ENCODE measurements at regions not wholly inside any gene's neighbourhood (a gene's known extent, or its start where the extent isn't known, plus 50 kb on each side); places are given as distances from the start of the nearest gene placed in this dataset.

- TF ChIP-seq, protein P1, sequence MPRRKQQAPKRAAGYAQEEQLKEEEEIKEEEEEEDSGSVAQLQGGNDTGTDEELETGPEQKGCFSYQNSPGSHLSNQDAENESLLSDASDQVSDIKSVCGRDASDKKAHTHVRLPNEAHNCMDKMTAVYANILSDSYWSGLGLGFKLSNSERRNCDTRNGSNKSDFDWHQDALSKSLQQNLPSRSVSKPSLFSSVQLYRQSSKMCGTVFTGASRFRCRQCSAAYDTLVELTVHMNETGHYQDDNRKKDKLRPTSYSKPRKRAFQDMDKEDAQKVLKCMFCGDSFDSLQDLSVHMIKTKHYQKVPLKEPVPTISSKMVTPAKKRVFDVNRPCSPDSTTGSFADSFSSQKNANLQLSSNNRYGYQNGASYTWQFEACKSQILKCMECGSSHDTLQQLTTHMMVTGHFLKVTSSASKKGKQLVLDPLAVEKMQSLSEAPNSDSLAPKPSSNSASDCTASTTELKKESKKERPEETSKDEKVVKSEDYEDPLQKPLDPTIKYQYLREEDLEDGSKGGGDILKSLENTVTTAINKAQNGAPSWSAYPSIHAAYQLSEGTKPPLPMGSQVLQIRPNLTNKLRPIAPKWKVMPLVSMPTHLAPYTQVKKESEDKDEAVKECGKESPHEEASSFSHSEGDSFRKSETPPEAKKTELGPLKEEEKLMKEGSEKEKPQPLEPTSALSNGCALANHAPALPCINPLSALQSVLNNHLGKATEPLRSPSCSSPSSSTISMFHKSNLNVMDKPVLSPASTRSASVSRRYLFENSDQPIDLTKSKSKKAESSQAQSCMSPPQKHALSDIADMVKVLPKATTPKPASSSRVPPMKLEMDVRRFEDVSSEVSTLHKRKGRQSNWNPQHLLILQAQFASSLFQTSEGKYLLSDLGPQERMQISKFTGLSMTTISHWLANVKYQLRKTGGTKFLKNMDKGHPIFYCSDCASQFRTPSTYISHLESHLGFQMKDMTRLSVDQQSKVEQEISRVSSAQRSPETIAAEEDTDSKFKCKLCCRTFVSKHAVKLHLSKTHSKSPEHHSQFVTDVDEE (CRISPR knock-in tag; IDR thresholded peaks at IDR 0.05): no peak
- no peak for TF ChIP-seq OSR1 (CRISPR knock-in tag; IDR thresholded peaks at IDR 0.05)
- TF ChIP-seq ZC3H10 (CRISPR knock-in tag; IDR thresholded peaks at IDR 0.05): no peak
- TF ChIP-seq PPARA (CRISPR knock-in tag; IDR thresholded peaks at IDR 0.05; ENCODE audit: borderline replicate concordance): no peak
- no peak for TF ChIP-seq ZNF8 (CRISPR knock-in tag; IDR thresholded peaks at IDR 0.05)
- no peak for TF ChIP-seq GLIS3 (CRISPR knock-in tag; IDR thresholded peaks at IDR 0.05)
Observed at GRCh38 chr1:244204004-244204403, 152.9 kb downstream of the ZBTB18 start (continued).

GRCh38 chr1:244205171-244205570 lies 154.1 kb downstream of the ZBTB18 start:
- TF ChIP-seq RARB (CRISPR knock-in tag; IDR thresholded peaks at IDR 0.05) (no peak), PPARA (CRISPR knock-in tag; IDR thresholded peaks at IDR 0.05; ENCODE audit: borderline replicate concordance) (no peak), POU6F1 (CRISPR knock-in tag; IDR thresholded peaks at IDR 0.05; ENCODE audit: borderline replicate concordance, low read depth) (no peak), TCF4 (CRISPR knock-in tag; IDR thresholded peaks at IDR 0.05; ENCODE audit: borderline replicate concordance) (no peak), ESRRG (CRISPR knock-in tag; IDR thresholded peaks at IDR 0.05) (no peak), ZFP3 (CRISPR knock-in tag; IDR thresholded peaks at IDR 0.05) (no peak), ZNF70 (CRISPR knock-in tag; IDR thresholded peaks at IDR 0.05) (no peak), PATZ1 (CRISPR knock-in tag; IDR thresholded peaks at IDR 0.05; ENCODE audit: borderline replicate concordance) (no peak), OSR1 (CRISPR knock-in tag; IDR thresholded peaks at IDR 0.05) (no peak), ISL1 (CRISPR knock-in tag; IDR thresholded peaks at IDR 0.05) (no peak)
- TF ChIP-seq, protein P2, sequence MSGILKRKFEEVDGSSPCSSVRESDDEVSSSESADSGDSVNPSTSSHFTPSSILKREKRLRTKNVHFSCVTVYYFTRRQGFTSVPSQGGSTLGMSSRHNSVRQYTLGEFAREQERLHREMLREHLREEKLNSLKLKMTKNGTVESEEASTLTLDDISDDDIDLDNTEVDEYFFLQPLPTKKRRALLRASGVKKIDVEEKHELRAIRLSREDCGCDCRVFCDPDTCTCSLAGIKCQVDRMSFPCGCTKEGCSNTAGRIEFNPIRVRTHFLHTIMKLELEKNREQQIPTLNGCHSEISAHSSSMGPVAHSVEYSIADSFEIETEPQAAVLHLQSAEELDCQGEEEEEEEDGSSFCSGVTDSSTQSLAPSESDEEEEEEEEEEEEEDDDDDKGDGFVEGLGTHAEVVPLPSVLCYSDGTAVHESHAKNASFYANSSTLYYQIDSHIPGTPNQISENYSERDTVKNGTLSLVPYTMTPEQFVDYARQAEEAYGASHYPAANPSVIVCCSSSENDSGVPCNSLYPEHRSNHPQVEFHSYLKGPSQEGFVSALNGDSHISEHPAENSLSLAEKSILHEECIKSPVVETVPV (CRISPR knock-in tag; IDR thresholded peaks at IDR 0.05): no peak
- ATAC-seq: no peak

DNA sequence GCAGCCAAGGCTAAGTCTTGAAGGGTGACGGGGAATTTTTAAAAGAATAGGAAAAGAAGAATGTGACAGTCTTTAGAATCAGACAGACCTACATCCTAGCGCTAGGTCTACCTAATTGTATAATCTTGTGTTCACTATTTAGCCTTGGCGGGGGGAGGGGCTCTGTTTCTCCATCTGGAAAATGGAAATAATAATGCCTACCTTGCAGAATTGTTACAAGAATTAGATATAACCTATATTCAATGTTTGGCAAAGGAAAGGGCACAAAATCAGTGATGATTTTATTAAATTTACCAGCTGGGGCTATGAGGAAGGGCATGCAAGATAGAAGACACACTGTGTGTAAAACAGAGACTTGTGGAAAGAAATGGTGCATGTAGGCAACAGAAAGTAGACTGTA lies 154.8 kb downstream of the ZBTB18 start:
- TF ChIP-seq ZNF8 (CRISPR knock-in tag; IDR thresholded peaks at IDR 0.05) (no peak), ZNF565 (CRISPR knock-in tag; conservative IDR thresholded peaks at IDR 0.05; ENCODE audit: low read depth) (no peak)
- ATAC-seq: no peak

DNA sequence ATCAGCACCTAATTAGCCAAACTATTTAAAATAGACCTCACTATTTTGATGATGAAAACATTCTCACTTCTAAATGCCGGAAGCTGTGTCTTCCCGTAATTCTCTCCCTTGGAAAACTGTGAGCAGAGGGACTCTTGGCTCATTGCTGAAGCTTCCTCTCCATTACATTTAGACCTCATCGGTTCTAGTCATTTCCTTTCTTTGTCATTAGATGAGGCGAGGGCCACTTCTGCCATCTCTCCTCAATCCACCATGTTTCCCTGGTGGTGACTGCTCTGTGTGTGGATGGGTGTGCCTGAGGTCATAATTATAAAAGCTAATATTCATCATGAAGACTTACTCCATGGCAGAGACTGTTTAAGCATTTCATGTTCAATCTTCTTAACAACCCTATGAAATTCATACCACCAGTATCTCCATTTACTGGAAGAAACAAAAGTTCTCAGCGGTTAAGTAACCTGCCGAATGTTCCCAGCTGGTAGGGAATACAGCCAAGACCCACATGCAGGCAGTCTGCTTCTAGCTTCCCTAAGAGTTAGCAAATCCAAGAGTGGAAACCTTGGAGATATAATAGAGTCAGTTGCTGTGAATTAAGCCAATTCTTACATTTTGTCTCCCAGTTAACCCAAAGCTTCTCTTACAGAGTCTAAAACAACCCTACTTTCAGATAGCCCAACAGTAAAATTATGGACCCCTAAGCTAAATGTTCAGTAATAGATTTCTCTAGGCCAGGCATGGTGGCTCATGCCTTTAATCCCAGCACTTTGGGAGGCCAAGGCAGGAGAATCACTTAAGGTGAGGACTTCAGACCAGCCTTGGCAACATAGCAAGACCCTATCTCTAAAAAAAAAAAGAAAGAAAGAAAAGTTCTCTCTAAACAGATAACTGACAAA lies 156.2 kb downstream of the ZBTB18 start:
- no peak for ATAC-seq
- TF ChIP-seq ARNTL (CRISPR knock-in tag; IDR thresholded peaks at IDR 0.05; ENCODE audit: borderline replicate concordance, low read depth): no peak
- no peak for TF ChIP-seq TCF4 (CRISPR knock-in tag; IDR thresholded peaks at IDR 0.05; ENCODE audit: borderline replicate concordance)
- no peak for TF ChIP-seq ISL1 (CRISPR knock-in tag; IDR thresholded peaks at IDR 0.05)
- TF ChIP-seq, protein P3, sequence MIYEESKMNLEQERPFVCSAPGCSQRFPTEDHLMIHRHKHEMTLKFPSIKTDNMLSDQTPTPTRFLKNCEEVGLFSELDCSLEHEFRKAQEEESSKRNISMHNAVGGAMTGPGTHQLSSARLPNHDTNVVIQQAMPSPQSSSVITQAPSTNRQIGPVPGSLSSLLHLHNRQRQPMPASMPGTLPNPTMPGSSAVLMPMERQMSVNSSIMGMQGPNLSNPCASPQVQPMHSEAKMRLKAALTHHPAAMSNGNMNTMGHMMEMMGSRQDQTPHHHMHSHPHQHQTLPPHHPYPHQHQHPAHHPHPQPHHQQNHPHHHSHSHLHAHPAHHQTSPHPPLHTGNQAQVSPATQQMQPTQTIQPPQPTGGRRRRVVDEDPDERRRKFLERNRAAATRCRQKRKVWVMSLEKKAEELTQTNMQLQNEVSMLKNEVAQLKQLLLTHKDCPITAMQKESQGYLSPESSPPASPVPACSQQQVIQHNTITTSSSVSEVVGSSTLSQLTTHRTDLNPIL (CRISPR knock-in tag; IDR thresholded peaks at IDR 0.05; ENCODE audit: low read depth): no peak
- TF ChIP-seq RARB (CRISPR knock-in tag; IDR thresholded peaks at IDR 0.05): no peak
- TF ChIP-seq ZNF70 (CRISPR knock-in tag; IDR thresholded peaks at IDR 0.05): no peak
- TF ChIP-seq PATZ1 (CRISPR knock-in tag; IDR thresholded peaks at IDR 0.05; ENCODE audit: borderline replicate concordance): no peak
- TF ChIP-seq ZFP30 (CRISPR knock-in tag; IDR thresholded peaks at IDR 0.05): no peak
- TF ChIP-seq, protein P2 (CRISPR knock-in tag; IDR thresholded peaks at IDR 0.05): no peak
- no peak for TF ChIP-seq OSR1 (CRISPR knock-in tag; IDR thresholded peaks at IDR 0.05)
- TF ChIP-seq CSDC2 (CRISPR knock-in tag; IDR thresholded peaks at IDR 0.05): no peak
- no peak for TF ChIP-seq BACH2 (CRISPR knock-in tag; IDR thresholded peaks at IDR 0.05; ENCODE audit: borderline replicate concordance)

All from SK-N-SH treated with all-trans-retinoic acid at 6 μM for 48 hours (cell line).